Endometrium (tissue), 2 donors: ENCODE measurements at regions not wholly inside any gene's neighbourhood (a gene's known extent, or its start where the extent isn't known, plus 50 kb on each side); places are given as distances from the start of the nearest gene placed in this dataset.

Experiments used
- FAIRE-seq: peaks from 2 replicates; lab custom pipeline; 2012; peaks lifted over from hg19 to GRCh38; lab: Jason Lieb, UNC
- donor health status: control.
- donor health status: control.

- no peak for FAIRE-seq
Observed at GRCh38 chr12:14279845-14280244, 85.6 kb upstream of the ATF7IP start.

DNA sequence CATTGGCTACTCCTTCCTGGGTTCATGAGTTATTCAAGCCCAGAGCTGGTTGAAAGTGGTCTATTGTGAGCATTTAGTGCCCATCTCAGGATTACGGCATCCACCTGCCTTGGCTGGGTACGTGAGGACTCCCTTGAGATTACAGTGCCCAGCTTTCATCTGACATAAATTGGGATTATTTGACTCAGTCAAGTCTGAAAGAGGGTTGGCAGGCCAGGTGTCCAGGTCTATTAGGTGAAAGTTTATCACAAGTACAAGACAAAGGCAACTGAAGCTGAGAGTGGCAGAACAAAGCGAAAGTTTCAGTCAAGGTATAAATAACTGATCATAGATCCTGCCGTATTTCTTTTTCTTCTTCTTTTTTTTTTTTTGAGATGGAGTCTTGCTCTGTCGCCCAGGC, 84.6 kb upstream of the ATF7IP start:
- FAIRE-seq, result no peak

GRCh38 chr12:14281539-14281938, 83.9 kb upstream of the ATF7IP start:
- FAIRE-seq, result no peak

- no peak for FAIRE-seq
Observed at GRCh38 chr12:14283489-14284144, 81.9 kb upstream of the ATF7IP start.

GRCh38 chr12:14284184-14284722, 81.2 kb upstream of the ATF7IP start:
- FAIRE-seq, result no peak

GRCh38 chr12:14289601-14290000, 75.9 kb upstream of the ATF7IP start:
- FAIRE-seq, result no peak

GRCh38 chr12:14290951-14291350, 74.5 kb upstream of the ATF7IP start:
- FAIRE-seq, result no peak

DNA sequence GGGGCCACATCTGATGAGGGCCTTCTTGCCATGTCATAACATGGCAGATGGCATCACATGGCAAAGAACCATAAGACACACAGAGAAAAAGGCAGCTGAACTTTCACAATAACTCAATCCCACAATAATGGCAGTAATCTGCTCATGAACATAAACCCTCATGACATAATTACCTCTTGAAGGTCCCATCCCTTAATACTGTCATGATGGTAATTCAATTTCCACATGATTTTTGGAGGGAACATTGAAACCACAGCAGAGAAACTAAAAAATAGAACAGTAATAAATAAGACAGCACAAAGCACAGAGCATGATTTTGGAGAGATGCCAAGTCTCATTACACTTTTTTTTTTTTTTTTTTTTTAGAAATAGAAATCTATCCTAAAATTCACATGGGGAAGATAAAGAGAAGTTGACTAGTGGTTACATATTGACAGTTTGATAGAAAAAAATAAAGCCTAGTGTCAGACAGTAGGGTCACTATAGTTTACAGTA, 61.8 kb upstream of the ATF7IP start:
- FAIRE-seq, result no peak

DNA sequence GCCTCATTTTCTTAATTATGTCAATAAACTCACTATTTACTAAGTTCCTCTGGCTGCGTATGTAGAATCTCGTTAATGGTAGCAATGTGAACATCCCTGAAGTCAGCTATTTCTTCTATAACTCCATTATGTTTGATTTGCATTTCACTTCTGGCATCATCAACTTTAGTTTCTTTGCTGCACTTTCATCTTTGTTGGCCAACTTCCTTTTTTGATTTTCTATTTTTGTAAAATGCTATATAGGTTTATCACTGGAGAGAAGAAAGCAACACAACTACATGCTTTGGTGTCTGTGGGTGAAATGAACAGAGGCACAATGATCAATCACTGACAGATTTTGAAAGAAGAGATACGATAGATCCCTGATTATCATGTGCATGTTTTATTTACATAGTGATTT, 58.5 kb upstream of the ATF7IP start:
- no peak for FAIRE-seq

- no peak for FAIRE-seq
Observed at GRCh38 chr12:14308516-14308915, 57.0 kb upstream of the ATF7IP start.

DNA sequence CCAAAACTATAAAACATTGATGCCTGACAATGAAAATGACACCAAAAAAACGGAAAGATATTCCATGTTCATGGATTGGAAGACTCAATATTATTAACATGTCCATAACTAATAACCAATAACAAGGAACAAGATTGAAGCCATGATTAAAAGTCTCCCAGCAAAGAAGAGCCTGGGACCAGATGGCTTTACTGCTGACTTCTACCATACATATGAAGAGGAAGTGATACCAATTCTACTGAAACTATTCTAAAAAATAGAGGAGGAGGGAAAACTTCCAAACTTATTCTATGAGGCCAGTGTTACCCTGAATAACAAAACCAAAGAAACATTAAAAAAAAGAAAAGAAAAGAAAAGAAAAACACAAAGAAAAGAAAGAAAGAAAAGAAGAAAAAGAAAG, 54.6 kb upstream of the ATF7IP start:
- FAIRE-seq, result no peak

- no peak for FAIRE-seq
Observed at GRCh38 chr12:14313379-14314138, 51.9 kb upstream of the ATF7IP start.

GRCh38 chr12:14314801-14315200, 50.7 kb upstream of the ATF7IP start:
- no peak for FAIRE-seq

- FAIRE-seq, result no peak
Observed at GRCh38 chr12:14315501-14315900, 50.0 kb upstream of the ATF7IP start.
